HG02938 (cell line): ENCODE measurements at regions not wholly inside any gene's neighbourhood (a gene's known extent, or its start where the extent isn't known, plus 50 kb on each side); places are given as distances from the start of the nearest gene placed in this dataset.
"Not testable (repeated sequence)": the region's sequence is repeated elsewhere in the genome, so short reads cannot be mapped to it uniquely, and the experiment has no call there.

Source experiments
- ATAC-seq: cut with Tn5 transposase; IDR thresholded peaks from one replicate; pipeline ENCODE4 v1.9.1; 2021; ENCODE audit warnings: mild to moderate bottlenecking, moderate library complexity; ENCODE audit not compliant: unreplicated experiment

GRCh38 chr5:30287890-30288289, 905.6 kb upstream of the CDH6 start:
- ATAC-seq = no peak

GRCh38 chr5:30279237-30279636, 914.2 kb upstream of the CDH6 start:
- ATAC-seq = no peak

GRCh38 chr5:30267026-30267425, 926.5 kb upstream of the CDH6 start:
- no peak for ATAC-seq

GRCh38 chr5:30239331-30240022, 954.0 kb upstream of the CDH6 start:
- no peak for ATAC-seq

GRCh38 chr5:30237189-30237588, 956.3 kb upstream of the CDH6 start:
- no peak for ATAC-seq

- ATAC-seq = no peak
Observed at GRCh38 chr5:30209755-30210154, 983.7 kb upstream of the CDH6 start.

GRCh38 chr5:30197662-30198061, 995.8 kb upstream of the CDH6 start:
- ATAC-seq = no peak

- ATAC-seq = no peak
Observed at GRCh38 chr5:30195036-30195435, 998.5 kb upstream of the CDH6 start.

- no peak for ATAC-seq
Observed at GRCh38 chr5:30194595-30194994, 998.9 kb upstream of the CDH6 start.

- ATAC-seq = no peak
Observed at GRCh38 chr5:30183795-30184194, 1009.7 kb upstream of the CDH6 start.

GRCh38 chr5:30156156-30156555, 1037.3 kb upstream of the CDH6 start:
- ATAC-seq = no peak

- ATAC-seq = no peak
Observed at GRCh38 chr5:30152431-30152830, 1041.1 kb upstream of the CDH6 start.

GRCh38 chr5:30150231-30150630, 1043.3 kb upstream of the CDH6 start:
- ATAC-seq = no peak

- ATAC-seq = no peak
Observed at GRCh38 chr5:30149526-30149925, 1044.0 kb upstream of the CDH6 start.

GRCh38 chr5:30147976-30148375, 1045.5 kb upstream of the CDH6 start:
- ATAC-seq = no peak

GRCh38 chr5:30144059-30144458, 1049.4 kb upstream of the CDH6 start:
- not testable (repeated sequence) for ATAC-seq

GRCh38 chr5:30142432-30142831, 1051.1 kb upstream of the CDH6 start:
- no peak for ATAC-seq

- ATAC-seq = no peak
Observed at GRCh38 chr5:30121043-30121442, 1072.4 kb upstream of the CDH6 start.

- ATAC-seq = no peak
Observed at GRCh38 chr5:30117135-30117534, 1076.4 kb upstream of the CDH6 start.

GRCh38 chr5:30113542-30113941, 1079.9 kb upstream of the CDH6 start:
- ATAC-seq = no peak

GRCh38 chr5:30112867-30113266, 1080.6 kb upstream of the CDH6 start:
- no peak for ATAC-seq

GRCh38 chr5:30108051-30108450, 1085.4 kb upstream of the CDH6 start:
- ATAC-seq = no peak

- no peak for ATAC-seq
Observed at GRCh38 chr5:30106596-30106995, 1086.9 kb upstream of the CDH6 start.
